ENCODE measurements at regions not wholly inside any gene's neighbourhood (a gene's known extent, or its start where the extent isn't known, plus 50 kb on each side); places are given as distances from the start of the nearest gene placed in this dataset.

DNA sequence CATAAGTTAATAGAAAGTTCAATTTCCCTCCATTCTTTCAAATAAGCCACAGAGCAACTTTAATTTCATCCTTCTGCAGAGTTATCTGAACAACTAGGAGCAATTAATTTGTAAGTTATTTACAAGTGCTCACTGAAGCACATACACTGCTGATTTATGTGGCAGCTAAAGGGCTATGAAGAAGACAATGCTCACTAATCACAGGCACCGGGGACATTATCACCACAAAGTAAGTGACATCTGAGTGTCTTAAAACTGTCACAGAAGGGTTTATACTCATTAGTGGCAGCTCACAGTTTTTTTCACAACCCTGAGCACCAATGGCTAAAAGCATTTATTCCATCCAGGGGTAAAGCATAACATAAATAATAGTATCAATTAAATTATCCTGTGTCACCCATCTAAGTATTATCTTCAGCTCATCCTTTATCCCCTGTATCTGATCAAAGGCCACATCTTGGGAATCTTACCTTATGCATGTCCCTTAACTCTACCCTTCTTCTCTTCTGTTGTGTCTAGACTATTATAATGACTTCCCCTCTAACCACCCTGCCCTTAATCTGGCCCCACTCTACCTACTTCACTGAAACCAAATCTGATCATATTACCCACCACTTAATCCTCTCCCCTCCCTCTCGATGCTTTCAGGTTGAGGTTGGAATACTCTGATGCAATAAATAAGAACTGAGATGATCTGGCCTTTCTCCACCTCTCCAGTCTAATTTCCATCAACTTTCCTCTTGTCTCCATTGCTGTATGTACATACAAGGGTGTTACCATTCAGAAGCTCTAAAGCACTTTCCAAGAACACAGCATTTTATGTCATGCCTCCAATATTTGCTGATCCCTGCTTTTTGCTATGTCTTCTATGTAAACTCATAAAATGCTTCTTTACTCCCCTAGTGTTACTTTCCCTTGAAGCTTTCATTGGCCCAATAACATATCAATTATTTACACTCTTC is 252.7 kb downstream of the CASP12 start:
- Histone ChIP-seq H3K27me3 (replicated peaks; ENCODE audit: insufficient read depth, low read length) (no peaks in the 10 kb centered on the region), H3K4me2 (ENCODE audit: low read depth, low read length) (no peak overlapping the region), H3K27ac (ENCODE audit: low read length) (no peak overlapping the region), H3K4me3 (ENCODE audit: low read length) (no peak overlapping the region), H3F3A (ENCODE audit: insufficient read depth, low read length) (no peaks in the 10 kb centered on the region), H3K79me2 (ENCODE audit: low read length) (no peaks in the 10 kb centered on the region), H2AFZ (ENCODE audit: low read length) (no peak overlapping the region), H3K36me3 (replicated peaks; ENCODE audit: insufficient read depth, low read length) (no peaks in the 10 kb centered on the region), H3K9ac (ENCODE audit: low read length) (no peak overlapping the region), H3K9me2 (replicated peaks; ENCODE audit: insufficient read depth, low read length) (no peaks in the 10 kb centered on the region; the same call in 1 of the 2 replicates), H4K20me1 (ENCODE audit: insufficient read depth, low read length) (no peaks in the 10 kb centered on the region), H3K9me3 (replicated peaks; ENCODE audit: insufficient read depth, low read length) (no peaks in the 10 kb centered on the region), H3K4me1 (ENCODE audit: low read length) (no peaks in the 10 kb centered on the region; the same call in 1 of the 2 replicates)
- no peak for TF ChIP-seq EZH2 (optimal IDR thresholded peaks at IDR 0.05; ENCODE audit: low read depth, low read length)
- no peak for TF ChIP-seq EZH2phosphoT487 (IDR thresholded peaks at IDR 0.05; ENCODE audit: low read length)
- TF ChIP-seq, protein P1, sequence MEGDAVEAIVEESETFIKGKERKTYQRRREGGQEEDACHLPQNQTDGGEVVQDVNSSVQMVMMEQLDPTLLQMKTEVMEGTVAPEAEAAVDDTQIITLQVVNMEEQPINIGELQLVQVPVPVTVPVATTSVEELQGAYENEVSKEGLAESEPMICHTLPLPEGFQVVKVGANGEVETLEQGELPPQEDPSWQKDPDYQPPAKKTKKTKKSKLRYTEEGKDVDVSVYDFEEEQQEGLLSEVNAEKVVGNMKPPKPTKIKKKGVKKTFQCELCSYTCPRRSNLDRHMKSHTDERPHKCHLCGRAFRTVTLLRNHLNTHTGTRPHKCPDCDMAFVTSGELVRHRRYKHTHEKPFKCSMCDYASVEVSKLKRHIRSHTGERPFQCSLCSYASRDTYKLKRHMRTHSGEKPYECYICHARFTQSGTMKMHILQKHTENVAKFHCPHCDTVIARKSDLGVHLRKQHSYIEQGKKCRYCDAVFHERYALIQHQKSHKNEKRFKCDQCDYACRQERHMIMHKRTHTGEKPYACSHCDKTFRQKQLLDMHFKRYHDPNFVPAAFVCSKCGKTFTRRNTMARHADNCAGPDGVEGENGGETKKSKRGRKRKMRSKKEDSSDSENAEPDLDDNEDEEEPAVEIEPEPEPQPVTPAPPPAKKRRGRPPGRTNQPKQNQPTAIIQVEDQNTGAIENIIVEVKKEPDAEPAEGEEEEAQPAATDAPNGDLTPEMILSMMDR (IDR thresholded peaks at IDR 0.05; ENCODE audit: low read length): no peak
- no peak for DNase-seq

GRCh38 chr11:104637662-104638170 is 260.5 kb downstream of the CASP12 start:
- H3F3A ChIP-seq (ENCODE audit: insufficient read depth, low read length): no peaks in the 10 kb centered on the region
- no peaks in the 10 kb centered on the region for H3K36me3 ChIP-seq (replicated peaks; ENCODE audit: insufficient read depth, low read length)
- DNase-seq: no peak
- no peak overlapping the region for H3K9ac ChIP-seq (ENCODE audit: low read length)
- H3K4me2 ChIP-seq (ENCODE audit: low read depth, low read length): no peak overlapping the region
- H3K79me2 ChIP-seq (ENCODE audit: low read length): no peaks in the 10 kb centered on the region
- H2AFZ ChIP-seq (ENCODE audit: low read length): no peak overlapping the region
- no peaks in the 10 kb centered on the region for H3K9me3 ChIP-seq (replicated peaks; ENCODE audit: insufficient read depth, low read length)
- H3K9me2 ChIP-seq (replicated peaks; ENCODE audit: insufficient read depth, low read length): no peaks in the 10 kb centered on the region
- H3K27ac ChIP-seq (ENCODE audit: low read length): no peak overlapping the region
- H3K4me1 ChIP-seq (ENCODE audit: low read length): no peaks in the 10 kb centered on the region
- no peaks in the 10 kb centered on the region for H3K27me3 ChIP-seq (replicated peaks; ENCODE audit: insufficient read depth, low read length)
- TF ChIP-seq EZH2 (optimal IDR thresholded peaks at IDR 0.05; ENCODE audit: low read depth, low read length) (no peak), EZH2phosphoT487 (IDR thresholded peaks at IDR 0.05; ENCODE audit: low read length) (no peak)
- TF ChIP-seq, protein P1 (IDR thresholded peaks at IDR 0.05; ENCODE audit: low read length): no peak
- no peak overlapping the region for H3K4me3 ChIP-seq (ENCODE audit: low read length)
- H4K20me1 ChIP-seq (ENCODE audit: insufficient read depth, low read length): no peaks in the 10 kb centered on the region

DNA sequence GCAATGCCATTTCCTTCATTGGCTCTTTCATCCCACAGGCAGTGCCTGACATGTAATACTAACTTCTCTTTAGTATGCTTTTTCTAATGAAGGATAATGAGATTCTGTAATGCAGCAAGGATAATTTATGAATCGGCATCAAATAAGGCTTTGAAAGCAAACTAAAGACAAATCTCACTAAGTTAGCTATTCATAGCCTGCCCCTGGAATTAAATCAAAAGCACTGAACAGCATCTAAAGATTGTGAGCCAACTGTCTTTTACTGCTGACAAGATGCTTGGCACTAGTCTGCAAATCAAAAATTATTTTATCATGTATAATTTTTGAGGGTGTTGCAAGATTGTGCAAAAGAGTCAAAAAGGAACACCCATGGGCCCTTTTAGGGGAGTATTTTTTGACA is 265.0 kb downstream of the CASP12 start:
- H2AFZ ChIP-seq (ENCODE audit: low read length): no peak overlapping the region
- H3K4me1 ChIP-seq (ENCODE audit: low read length): no peaks in the 10 kb centered on the region
- no peak overlapping the region for H3K4me2 ChIP-seq (ENCODE audit: low read depth, low read length)
- H3K4me3 ChIP-seq (ENCODE audit: low read length): no peak overlapping the region
- no peaks in the 10 kb centered on the region for H3K9me3 ChIP-seq (replicated peaks; ENCODE audit: insufficient read depth, low read length)
- no peaks in the 10 kb centered on the region for H3F3A ChIP-seq (ENCODE audit: insufficient read depth, low read length)
- no peak for DNase-seq
- no peaks in the 10 kb centered on the region for H4K20me1 ChIP-seq (ENCODE audit: insufficient read depth, low read length)
- H3K9me2 ChIP-seq (replicated peaks; ENCODE audit: insufficient read depth, low read length): no peaks in the 10 kb centered on the region
- H3K79me2 ChIP-seq (ENCODE audit: low read length): no peaks in the 10 kb centered on the region
- no peaks in the 10 kb centered on the region for H3K27me3 ChIP-seq (replicated peaks; ENCODE audit: insufficient read depth, low read length)
- no peak overlapping the region for H3K9ac ChIP-seq (ENCODE audit: low read length)
- H3K27ac ChIP-seq (ENCODE audit: low read length): no peak overlapping the region
- TF ChIP-seq, protein P1 (IDR thresholded peaks at IDR 0.05; ENCODE audit: low read length): no peak
- no peak for TF ChIP-seq EZH2 (optimal IDR thresholded peaks at IDR 0.05; ENCODE audit: low read depth, low read length)
- no peak for TF ChIP-seq EZH2phosphoT487 (IDR thresholded peaks at IDR 0.05; ENCODE audit: low read length)
- no peaks in the 10 kb centered on the region for H3K36me3 ChIP-seq (replicated peaks; ENCODE audit: insufficient read depth, low read length)
